ENCODE measurements at regions not wholly inside any gene's neighbourhood (a gene's known extent, or its start where the extent isn't known, plus 50 kb on each side); places are given as distances from the start of the nearest gene placed in this dataset.

DNA sequence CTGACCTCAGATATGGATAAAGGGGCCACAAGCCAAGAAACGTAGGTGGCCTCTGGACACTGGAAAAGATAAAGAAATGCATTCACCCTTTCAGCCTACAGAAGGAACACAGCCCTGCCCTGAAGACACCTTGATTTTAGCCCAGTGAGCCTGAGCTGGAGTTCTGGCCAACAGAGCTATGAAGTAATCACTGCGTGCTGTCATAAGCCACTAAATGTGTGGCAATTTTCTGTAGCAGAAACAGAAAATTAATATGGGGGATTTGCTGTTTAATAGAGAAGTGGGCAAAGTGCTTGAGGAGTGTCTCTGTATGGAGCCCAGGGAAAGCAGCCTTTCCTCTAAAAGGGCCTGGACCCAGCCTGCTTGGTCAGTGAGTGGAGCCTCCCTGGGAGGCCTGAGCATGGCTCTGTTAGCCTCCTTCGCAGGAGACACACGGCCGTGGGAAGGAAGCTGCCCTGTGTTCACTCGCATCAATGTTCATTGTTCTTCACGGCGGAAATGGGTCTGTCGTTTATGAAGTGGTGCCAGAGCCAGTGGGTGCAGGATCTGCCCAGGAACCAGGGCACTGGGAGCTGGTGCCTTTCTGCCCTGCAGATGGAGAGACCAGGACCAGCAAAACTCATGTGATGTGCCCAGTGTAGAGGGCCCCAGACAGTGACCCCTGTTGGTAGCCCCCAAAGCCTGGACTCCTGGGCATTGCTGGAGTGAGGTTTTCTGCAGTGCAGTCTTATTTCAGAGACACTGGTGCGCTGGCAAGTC lies 268.9 kb downstream of the NDUFA10 start:
- TF ChIP-seq, protein P1, sequence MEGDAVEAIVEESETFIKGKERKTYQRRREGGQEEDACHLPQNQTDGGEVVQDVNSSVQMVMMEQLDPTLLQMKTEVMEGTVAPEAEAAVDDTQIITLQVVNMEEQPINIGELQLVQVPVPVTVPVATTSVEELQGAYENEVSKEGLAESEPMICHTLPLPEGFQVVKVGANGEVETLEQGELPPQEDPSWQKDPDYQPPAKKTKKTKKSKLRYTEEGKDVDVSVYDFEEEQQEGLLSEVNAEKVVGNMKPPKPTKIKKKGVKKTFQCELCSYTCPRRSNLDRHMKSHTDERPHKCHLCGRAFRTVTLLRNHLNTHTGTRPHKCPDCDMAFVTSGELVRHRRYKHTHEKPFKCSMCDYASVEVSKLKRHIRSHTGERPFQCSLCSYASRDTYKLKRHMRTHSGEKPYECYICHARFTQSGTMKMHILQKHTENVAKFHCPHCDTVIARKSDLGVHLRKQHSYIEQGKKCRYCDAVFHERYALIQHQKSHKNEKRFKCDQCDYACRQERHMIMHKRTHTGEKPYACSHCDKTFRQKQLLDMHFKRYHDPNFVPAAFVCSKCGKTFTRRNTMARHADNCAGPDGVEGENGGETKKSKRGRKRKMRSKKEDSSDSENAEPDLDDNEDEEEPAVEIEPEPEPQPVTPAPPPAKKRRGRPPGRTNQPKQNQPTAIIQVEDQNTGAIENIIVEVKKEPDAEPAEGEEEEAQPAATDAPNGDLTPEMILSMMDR (IDR thresholded peaks at IDR 0.05) = no peak
- TF ChIP-seq POLR2A (IDR thresholded peaks at IDR 0.05) = no peak
